KG1 (cell line): ENCODE measurements at regions not wholly inside any gene's neighbourhood (a gene's known extent, or its start where the extent isn't known, plus 50 kb on each side); places are given as distances from the start of the nearest gene placed in this dataset.

Source experiments
- DNase-seq: peaks from one replicate; lab custom pipeline; 2025; lab: John Stamatoyannopoulos, UW

DNA sequence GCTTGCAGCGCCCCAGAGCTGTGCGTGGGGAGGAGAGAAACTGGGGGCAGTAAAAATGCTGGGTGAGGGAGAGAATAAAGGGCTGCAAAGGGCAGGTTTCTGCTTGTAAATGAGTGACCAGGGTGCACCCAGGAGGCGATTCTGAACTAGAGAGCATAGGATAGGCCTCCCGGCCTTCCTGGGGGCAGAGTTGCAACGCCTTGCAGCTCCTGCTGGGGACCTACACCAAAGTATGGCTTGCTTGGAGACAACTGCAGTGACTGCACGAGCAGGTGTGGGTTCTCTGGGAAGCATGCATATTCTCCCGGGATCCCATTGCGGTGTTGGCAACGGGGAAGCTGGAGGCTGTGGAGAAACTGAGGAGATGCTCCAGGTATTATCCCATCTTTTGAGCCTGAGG, 111.6 kb upstream of the SPACA1 start:
- DNase-seq = no peak

DNA sequence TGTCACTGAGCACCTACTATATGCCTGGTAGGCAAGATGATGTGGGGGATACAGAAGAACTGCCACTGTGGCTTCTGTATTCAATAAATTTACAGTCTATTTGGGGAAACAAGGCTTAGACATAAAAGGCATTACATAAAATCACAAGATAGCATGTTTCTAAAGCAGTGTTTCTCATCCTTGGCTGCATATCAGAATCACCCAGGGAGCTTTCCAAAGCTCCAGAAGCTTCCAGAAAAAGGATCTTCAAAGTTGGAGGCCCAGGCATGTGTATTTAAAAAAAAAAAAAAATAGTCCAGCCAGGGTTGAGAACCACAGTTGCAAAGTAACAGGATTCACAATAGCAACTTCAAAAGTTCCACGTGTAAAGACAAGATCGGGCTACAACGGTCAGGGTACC, 112.4 kb upstream of the SPACA1 start:
- DNase-seq = no peak

DNA sequence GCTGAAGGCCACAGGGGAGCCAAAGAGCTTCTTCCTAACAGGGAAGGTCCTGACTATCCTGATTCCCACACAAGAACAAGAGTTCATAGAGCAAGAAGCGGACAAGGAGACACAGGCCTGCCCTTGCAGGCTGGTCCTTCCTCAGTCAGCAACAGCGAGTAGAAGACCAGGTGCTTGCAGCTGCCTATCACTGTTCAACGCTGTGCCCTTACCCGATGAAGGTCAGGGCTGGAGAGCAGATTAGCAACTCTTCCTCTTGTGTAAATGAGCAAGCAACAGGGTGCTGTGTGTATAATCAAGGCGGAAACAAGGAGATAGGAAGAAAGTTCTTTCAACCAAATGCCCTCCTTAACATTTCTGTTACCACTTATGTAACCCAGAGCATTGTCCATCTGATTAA, 115.3 kb upstream of the SPACA1 start:
- no peak for DNase-seq

DNA sequence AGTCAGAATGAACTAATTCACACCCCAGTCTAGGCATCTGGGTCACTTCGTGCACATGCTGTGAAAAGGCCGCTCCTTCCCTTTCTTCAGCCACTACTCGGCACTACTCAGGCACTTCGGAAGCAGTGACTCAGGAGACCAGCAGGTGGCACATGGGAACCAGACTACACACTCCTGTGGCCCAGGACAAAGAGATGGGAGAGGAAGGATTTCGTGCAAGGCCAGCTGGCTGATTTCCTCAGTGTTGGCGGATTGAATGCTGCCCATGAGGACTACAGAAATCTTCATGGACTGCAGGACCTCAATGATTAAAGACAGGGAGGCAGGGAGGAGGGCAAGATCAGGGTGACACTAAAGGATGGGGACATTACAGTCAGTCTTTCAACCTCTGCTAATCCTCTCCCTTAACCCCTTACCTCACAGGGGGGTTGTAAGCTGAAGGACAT, 117.8 kb upstream of the SPACA1 start:
- DNase-seq = peak; percentile 6

DNA sequence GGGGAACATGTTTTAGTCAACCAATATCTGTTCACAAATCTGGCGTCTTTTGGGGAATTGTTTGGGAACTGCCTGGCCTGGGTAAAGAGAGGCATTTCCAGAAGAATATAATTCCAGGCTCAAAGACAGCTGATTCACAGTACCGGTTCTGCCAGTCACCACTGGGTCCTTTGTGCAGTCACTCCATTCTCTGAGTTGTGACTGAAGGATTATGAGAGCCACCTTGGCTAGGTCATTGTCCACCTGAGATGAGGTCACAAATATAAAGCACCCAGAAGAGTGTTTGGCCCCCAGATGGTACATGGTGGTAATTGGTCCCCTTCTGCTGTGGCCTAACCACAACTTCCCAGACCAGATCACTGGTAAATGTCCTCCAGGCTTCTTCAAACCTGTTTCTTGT, 121.0 kb upstream of the SPACA1 start:
- no peak for DNase-seq

DNA sequence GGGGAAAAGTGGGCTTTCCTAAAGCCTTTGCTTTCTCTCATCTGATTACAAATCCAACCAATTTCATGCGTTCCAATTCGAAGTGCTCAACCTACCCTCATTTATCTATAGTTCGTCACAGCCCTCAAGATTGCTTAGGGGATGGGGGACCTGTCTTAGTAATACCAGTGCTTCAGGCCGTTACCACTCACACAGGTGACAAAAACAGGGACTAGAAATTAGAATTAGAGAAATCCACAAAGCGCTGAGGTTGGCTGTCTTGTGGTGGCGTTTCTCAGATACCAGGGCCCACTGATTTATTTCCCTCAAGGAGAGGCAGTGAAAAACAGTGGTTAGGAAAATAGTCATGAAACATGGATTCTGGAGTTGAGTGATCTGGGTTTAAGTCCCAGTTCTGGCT, 121.6 kb upstream of the SPACA1 start:
- DNase-seq = no peak

DNA sequence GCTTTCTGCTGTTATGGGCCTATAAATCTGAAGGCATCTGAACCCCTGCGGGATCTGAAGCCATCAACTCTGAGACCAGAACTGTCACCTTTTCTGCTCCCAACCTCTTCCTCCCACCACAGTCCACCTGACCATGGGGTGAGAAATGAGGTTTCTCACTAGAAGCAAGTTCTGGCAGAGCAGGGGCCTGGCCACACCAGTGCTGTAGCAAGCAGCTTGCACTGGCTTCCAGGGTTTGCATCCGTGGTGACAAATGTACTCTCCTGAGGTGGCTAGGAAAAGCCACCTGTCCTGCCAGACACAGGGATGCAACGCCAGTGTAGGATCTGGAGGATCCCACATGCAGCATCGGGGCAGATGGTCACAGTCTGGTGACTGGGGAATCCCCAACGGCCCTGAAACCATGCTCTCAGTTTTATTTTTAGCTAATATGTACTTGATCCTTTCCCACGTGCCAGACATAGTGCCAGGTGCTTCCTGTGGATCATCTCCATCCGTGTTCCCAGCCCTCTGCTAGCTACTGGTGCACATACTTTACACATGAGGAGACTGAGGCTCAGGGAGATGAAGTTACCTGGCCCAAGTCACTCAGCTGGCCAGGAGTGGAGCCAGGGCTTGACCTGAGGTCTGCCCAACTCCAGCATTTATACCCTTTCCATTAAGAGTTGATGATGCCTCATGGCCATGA, 122.1 kb upstream of the SPACA1 start:
- DNase-seq = no peak

DNA sequence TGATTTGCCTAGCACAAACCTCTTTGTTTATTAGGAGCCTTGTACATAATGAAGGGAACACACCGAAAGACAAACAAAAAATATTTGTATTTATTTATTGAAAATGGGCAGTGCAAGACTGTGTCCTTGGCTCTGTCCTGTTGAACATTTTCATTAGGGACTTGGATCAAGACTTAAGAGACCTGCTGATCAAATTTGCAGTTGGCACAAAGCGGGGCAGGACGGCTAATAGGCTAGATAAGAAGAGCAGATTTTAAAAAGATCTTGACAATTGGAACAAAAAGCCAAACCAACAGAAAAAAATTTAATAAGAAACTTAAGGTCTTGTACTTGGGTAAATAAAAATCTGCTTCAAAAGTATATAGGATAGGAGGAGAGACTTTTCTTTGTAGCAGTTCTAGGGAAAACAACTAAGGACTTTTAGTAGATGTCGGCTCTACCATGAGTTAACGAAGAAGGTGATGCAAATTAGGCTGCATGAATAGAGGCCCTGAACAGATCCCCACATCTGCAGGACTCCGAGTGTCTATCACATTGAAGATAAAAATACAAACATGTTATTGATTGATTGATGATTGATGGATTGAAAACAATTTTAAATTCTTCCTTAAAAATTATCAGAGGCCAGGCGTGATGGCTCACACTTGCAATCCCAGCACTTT, 124.1 kb upstream of the SPACA1 start:
- DNase-seq = no peak

DNA sequence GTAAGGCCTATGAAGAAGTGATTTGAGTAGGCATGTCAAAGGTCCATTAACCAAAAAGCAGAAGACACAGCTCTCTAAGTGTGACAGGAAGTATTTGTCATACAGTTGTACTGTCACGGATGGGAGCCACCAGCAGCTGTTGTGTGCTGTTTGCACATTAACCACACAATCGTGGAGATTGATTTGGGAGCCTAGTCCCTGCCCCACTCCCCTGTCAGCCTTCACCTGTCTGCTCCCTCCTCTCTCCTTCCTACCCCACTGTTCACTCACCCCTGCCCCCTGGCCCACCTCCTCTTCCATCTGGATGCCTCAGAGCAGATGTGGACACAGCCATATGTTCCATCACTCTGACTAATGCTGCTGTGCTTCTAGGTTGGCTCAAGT, 124.7 kb upstream of the SPACA1 start:
- DNase-seq = no peak

DNA sequence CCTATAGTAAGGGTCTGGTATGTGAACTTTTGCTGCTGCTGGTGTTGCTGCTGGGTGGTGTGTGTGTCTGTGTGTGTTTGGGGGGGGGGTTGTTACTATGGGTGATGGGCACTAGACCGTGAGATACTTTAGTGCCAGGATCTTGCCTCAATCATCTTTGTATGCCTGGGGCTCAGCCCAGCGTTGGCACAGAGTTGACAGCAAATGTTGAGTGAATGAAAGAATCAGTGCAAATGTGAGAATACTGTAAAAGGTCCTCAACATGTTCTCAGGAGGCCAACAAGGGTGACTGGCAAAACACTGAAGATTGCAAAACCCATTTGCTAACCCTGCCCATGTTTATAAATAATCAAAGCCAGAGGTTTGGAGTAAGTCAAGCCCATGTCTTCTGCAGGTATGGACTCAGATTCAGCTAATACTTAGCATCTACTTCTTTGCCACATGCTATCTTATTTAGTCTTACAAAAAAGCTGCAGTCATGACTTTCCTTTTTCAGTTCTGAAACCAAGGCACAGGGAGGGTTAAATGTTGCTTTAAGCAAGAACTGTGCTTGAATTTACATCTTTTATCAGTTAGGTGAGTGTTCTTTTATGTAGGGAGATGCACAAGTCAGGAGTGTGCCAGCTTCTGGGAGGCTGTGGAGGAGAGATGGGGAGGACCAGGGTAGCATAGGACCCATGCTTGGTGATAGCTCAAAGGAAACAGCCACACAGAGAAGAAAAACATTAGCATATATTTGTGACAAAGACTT, 125.3 kb upstream of the SPACA1 start:
- DNase-seq = no peak

DNA sequence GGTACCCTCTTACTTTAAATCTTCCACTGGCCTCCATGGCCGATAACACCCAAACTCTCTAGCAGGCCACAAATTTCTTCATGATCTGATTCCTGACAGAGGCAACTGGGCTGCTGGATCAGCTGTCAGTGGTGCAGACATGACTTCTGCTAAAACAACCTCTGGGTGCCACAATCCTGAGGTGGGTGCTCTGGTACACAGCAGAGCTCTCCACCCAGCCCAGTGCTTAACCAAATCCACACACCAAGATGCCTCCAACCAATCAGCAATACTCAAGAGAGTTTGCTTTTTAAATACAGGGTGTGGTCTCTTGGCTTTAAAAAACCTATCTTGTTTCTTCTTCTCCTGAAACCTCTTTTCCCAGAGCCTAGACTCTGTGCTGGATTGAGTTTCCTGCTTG, 126.6 kb upstream of the SPACA1 start:
- no peak for DNase-seq

DNA sequence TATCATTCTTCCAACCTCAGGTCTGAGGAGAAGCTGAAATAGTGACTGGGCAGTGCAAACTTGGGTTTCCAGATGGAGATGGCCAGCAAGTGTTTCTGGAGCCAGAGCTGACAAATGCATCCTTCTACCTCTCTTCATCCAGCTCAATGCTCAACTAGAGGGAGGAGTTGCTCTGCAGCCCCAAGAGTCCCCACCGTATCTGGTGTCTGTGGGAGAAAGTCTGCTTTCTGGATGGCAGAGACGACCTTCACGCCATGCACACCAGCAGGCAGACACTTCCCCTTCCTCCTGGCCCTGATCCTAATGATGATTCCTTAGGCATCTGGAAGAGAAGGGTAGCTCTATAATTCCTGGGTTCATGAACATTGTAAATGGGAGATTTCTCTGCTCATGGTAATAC, 127.4 kb upstream of the SPACA1 start:
- no peak for DNase-seq

DNA sequence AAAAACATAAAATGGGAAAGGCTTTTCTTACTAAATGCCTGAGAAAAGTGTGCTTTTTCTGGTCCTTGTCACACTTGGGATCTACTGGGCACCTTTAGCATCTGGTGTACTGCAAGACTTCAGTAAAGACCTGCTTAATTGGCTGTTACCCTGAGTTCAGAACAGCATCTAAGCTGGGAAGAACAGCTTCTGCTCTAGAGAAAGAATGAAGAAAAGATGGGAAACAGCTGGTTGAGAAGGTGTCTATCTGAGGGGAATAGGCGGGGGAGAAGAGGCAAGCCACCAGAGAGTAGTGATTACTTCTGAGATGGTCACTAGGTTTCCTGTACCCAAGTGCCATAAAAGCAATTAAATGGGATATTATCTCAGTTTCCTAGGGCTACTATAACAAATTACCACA, 128.2 kb upstream of the SPACA1 start:
- no peak for DNase-seq

DNA sequence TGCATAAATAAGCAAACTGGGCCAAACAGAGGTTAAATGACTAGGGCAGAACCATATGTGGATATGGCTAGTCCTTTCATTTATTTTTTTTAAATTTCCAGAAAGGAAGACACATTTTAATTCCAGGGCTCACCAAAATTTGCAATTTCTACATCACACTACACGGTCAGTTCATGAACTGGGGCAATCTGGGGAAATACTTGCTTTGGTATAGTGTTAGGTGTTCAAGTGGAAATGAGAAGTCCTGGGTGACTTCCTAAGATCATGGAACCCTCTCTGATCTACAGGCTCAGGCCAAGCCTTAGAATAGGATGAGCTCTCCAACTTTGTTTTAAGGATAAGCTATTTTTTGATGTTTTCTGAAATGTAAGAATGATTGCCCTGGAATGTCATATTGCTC, 128.6 kb upstream of the SPACA1 start:
- no peak for DNase-seq

DNA sequence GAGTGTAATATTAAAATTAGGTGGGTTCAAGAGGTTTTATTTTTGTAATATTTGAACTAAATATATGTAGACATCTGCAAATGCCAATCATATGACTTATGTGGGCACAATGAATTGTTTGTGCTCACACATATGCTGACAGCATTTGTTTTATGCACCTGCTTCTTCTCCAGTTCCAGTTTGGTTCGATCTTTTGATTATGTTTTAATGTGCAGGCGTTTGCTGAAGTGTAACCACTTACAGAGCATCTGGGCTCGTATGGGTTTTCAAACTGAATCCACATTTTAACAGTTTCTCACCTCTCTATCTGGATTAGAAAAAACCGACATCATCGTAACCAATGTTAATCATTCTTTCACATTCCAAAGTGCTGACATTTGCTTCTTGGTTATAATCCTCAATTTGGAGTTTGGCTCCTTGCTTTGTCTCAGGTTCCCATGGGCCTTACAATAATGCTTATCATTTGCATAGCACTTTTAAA, 129.1 kb upstream of the SPACA1 start:
- DNase-seq = no peak

DNA sequence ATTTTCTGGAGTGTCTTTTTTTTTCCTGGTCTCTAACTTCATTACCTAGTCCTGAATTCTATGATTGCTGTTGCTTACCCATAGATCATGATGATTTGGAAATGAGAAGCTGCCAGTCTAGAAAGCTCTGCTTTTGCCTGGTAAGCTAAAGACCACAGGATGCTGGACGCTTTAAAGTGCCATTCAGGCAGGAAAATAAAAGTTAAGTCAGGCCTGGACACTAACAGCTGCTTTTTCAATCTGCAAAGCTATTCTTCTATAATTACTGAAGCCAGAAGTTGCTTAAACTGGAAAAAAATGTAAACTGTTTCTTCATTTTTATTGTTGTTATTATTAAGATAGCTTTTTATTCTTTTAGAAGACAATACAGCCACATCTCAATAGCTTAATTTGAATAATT, 129.8 kb upstream of the SPACA1 start:
- no peak for DNase-seq

DNA sequence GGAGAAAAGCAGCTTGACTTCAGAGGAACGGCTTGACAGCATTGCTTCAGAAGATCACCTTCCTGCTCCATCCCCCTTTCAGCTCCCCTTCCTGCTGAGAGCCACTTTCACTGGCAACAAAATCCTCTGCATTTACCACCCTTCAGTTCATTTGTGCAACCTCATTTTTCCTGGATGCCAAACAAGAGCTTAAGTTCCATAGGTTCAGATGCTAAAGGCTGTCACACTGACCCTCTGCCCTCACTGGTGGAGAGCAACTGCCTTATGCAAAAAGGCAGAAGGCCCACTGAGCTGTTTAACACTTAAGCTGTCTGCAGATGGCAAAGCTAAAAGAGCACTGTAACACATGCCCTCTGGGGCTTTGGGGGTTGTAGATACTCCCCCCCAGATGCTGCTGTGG, 131.2 kb upstream of the SPACA1 start:
- DNase-seq = no peak

DNA sequence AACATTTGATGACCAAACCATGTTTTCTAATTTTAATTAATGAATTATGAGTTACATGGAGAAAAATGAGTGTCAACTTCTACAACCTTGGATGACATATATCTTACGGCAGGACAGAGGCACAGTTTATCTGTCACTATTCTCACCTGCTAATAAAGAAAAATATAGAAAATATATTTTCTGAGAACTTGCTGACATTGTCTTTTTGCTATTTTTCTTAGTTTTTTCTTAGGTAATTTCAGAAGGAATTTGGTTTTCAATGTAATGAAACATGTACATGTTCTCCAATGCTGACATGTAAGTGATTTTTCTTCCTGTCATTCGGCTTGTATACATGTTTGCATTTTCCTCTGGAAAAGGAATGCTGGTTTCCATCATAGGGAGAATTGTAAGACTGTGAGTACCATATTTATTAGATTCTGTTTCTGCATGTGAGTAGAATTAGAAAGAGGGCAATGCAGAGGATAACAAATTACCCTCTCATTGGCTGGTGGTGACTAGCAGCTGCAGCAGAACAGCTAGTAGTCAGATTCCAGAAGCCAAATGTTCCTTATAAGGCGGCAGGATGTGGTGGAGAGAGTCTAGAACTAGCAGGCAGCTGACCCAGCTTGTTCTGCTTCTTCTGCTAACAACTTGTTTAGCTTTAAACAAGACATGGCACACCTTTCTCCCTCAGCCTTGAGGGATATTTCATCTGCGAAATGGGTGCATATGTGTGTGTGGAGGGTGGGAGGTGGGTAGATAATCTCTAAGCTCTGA, 132.8 kb upstream of the SPACA1 start:
- no peak for DNase-seq

DNA sequence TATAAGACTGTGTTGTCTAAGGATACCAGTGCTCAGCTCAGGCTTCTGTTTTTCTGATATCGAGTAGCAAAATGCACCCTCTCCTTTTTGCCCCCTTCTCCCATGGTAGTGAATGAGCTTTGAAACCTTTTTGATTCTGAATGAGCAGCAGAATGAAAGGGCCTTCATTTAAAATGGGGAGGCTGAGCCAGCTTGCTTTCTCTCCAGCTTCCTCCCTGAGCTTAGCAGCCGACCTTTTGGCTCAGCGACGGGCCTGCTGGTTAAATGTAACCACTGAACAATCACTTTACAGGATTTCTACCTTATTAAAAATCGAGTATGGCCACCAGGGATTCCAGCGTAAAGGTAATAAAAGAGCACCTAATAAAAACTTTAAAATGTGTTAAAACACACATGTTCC, 133.7 kb upstream of the SPACA1 start:
- no peak for DNase-seq

DNA sequence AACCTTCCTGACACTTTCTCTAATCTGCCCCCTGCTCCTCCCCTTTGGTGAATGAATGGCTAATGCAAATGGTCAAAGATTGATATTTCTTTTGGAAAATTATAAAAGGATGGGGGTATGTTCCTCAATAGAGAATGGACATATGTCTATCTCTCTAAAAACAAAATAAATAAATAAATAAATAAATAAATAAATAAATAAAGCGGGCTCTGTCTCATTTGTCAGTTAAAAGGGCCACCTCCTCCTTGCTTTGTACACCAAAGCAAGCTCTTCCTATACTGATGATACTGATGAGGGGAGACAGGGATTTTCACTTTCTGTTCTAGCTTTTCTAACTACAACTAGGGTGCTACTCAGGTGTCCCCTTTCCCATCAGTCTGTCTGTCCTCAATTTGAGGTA, 135.5 kb upstream of the SPACA1 start:
- no peak for DNase-seq

DNA sequence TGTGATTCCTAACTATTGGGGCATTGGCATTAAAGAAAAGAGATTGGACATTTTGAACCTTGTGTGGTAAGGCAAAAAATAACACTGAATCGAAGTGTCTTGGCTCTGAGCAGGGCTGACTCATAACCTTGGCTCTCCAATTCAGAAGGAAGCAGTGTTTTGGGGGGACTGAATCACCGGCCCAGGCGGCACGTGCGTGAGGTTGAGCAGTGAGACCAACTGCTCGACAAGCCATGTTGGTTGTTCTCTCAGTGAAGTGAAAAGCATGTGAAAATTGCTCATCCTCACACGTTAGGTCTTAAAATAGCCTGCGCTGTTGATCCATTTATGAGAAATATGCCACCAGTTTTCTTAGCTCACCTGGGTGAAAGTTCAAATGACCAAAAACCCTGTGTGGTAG, 137.8 kb upstream of the SPACA1 start:
- DNase-seq = no peak

DNA sequence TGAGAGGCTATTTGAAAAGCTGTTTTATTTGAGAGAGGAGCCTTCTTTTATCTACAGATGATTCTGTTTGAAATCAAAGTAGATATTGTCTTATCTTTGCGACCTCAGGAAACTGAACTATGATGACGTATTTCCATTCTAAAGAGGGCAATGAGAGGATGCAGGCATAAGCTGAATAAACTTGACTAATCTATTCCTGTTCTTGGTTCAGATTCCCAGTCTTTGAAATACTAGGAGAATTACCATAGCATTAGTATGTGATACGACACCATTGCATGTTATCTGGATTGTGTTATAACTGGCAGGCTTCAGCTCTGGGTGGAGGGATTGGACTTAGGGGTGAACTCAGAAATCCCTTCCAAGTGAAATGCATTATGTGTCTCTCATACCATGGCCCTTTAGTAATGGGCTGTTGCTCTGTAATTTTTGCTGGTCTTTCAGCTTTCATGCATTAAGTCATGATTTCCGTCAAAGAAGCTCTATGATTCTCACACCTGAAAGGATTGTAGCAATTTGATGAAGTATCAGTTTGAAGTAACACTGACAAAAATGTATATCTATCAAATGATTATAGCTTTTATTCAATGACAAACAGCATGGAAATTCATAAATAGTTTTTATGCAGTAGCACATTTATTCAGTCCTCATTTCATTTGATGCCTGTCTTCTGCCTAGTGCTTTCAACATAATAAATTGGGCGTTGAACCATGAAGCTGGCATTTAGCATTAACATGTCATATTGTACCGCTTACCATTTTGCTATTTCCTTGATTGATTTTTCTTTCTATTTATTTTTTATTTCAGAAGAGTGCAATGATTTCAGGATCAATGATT, 138.4 kb upstream of the SPACA1 start:
- no peak for DNase-seq
